ENCODE measurements at regions not wholly inside any gene's neighbourhood (a gene's known extent, or its start where the extent isn't known, plus 50 kb on each side); places are given as distances from the start of the nearest gene placed in this dataset.

GRCh38 chr7:18126281-18126680 is 98.6 kb upstream of the PRPS1L1 start:
- TF ChIP-seq CTCF (IDR thresholded peaks at IDR 0.05), result no peak
- TF ChIP-seq EP300 (IDR thresholded peaks at IDR 0.05), result no peak
- TF ChIP-seq POLR2A (IDR thresholded peaks at IDR 0.05), result no peak
- TF ChIP-seq POLR2AphosphoS5 (IDR thresholded peaks at IDR 0.05), result no peak
